ENCODE measurements at regions not wholly inside any gene's neighbourhood (a gene's known extent, or its start where the extent isn't known, plus 50 kb on each side); places are given as distances from the start of the nearest gene placed in this dataset.

- TF ChIP-seq CTCF (conservative IDR thresholded peaks at IDR 0.05), result no peak
- no peak for TF ChIP-seq EZH2 (IDR thresholded peaks at IDR 0.05; ENCODE audit: low read depth)
Observed at GRCh38 chr18:25451077-25451658, 99.2 kb upstream of the ZNF521 start.

All from PC-9 (cell line).